ENCODE measurements at regions not wholly inside any gene's neighbourhood (a gene's known extent, or its start where the extent isn't known, plus 50 kb on each side); places are given as distances from the start of the nearest gene placed in this dataset.

GRCh38 chr12:30811966-30812365 is 57.2 kb upstream of the CAPRIN2 start:
- Histone ChIP-seq H4K20me1 (ENCODE audit: control insufficient read depth, insufficient read depth, insufficient read length) (no peaks in the 10 kb centered on the region), H2AK5ac (ENCODE audit: insufficient read length, low read length) (no peak overlapping the region), H2BK5ac (ENCODE audit: insufficient read length, low read length) (no peak overlapping the region), H3K56ac (ENCODE audit: insufficient read length, low read depth, low read length) (no peak overlapping the region), H3K23me2 (ENCODE audit: insufficient read length, low read depth, low read length, poor library complexity, severe bottlenecking) (no peaks in the 10 kb centered on the region), H2AFZ (ENCODE audit: low read length) (no peak overlapping the region), H2BK20ac (ENCODE audit: low read depth, low read length, poor library complexity, severe bottlenecking) (no peak overlapping the region), H3K79me2 (ENCODE audit: insufficient read depth, low read length) (no peaks in the 10 kb centered on the region), H3K4me1 (ENCODE audit: insufficient read depth, low read length) (no peaks in the 10 kb centered on the region), H4K5ac (ENCODE audit: insufficient read length, low read depth, low read length) (no peak overlapping the region), H3K23ac (ENCODE audit: insufficient read length, low read depth, low read length) (no peak overlapping the region), H4K91ac (ENCODE audit: insufficient read length, low read depth, low read length) (no peak overlapping the region), H2BK12ac (ENCODE audit: insufficient read length, low read depth, low read length) (no peak overlapping the region), H2BK15ac (ENCODE audit: low read depth, low read length) (no peak overlapping the region), H3K18ac (ENCODE audit: insufficient read length, low read depth, low read length) (no peak overlapping the region), H3T11ph (ENCODE audit: low read length) (no peak overlapping the region), H2BK120ac (ENCODE audit: low read depth, low read length, poor library complexity, severe bottlenecking) (no peak overlapping the region), H3K27ac (ENCODE audit: insufficient read length, low read depth, low read length) (no peak overlapping the region), H3K4me2 (ENCODE audit: insufficient read depth, insufficient read length, low read length) (no peak overlapping the region), H3K79me1 (ENCODE audit: insufficient read depth, low read depth, low read length, poor library complexity, severe bottlenecking) (no peaks in the 10 kb centered on the region), H3K27me3 (ENCODE audit: insufficient read depth, low read length) (no peaks in the 10 kb centered on the region), H4K8ac (replicated peaks; ENCODE audit: insufficient read length, low read depth, low read length) (no peak overlapping the region), H3K4ac (ENCODE audit: low read depth, low read length) (no peak overlapping the region), H3K9me3 (ENCODE audit: control insufficient read depth, low read depth, low read length) (no peaks in the 10 kb centered on the region), H3K14ac (ENCODE audit: insufficient read depth, low read length) (no peak overlapping the region), H3K9ac (ENCODE audit: extremely low read depth, insufficient read length, low read length) (no peak overlapping the region)
- H3K36me3 Mint-ChIP-seq (ENCODE audit: insufficient read depth in 1 of 3, low read depth in 3 of 3): peaks cover 0 to 5% (median 0%) of the 10 kb centered on the region in 3 experiments; a peak in 2 of 7 replicates
- no CpG with 5 or more reads among the region's 4 CpGs for WGBS (ENCODE audit: extremely low coverage, insufficient read length, low lambda C conversion rate)
- no peak for TF ChIP-seq CTCF (conservative IDR thresholded peaks at IDR 0.05)
- DNase-seq: no peak
- H3K9me3 Mint-ChIP-seq: peaks cover 3 to 6% of the 10 kb centered on the region in 2 experiments; a peak in 4 of 5 replicates
- H3K4me1 Mint-ChIP-seq: peaks cover 8 to 14% of the 10 kb centered on the region in 2 experiments; a peak in 3 of 4 replicates
- no peaks in the 10 kb centered on the region for H3K27me3 Mint-ChIP-seq (ENCODE audit: low read depth)
- H3K4me3 Mint-ChIP-seq: no peak overlapping the region
- peak overlapping the region in 1 of 3 experiments; percentile 34; a peak in 1 of 7 replicates for H3K27ac Mint-ChIP-seq
